Body of pancreas (tissue), 4 donors: ENCODE measurements at regions not wholly inside any gene's neighbourhood (a gene's known extent, or its start where the extent isn't known, plus 50 kb on each side); places are given as distances from the start of the nearest gene placed in this dataset.

ENCODE experiments used
- CTCF ChIP-seq, 7 experiments: fragments of 450-650 bp in 4 of 7; fragments of 200-600 bp in 3 of 7; sonication (generic) in 3 of 7; IDR thresholded peaks; one replicate each; pipeline ENCODE4 v1.5.1; 2016 to 2019; ENCODE audit warnings: antibody characterized with exemption in 7 of 7
- POLR2A ChIP-seq, 3 donors: fragments of 450-650 bp; IDR thresholded peaks; one replicate each; pipeline ENCODE4 v1.6.1; 2016; ENCODE audit warnings: antibody characterized with exemption in 3 of 3, mild to moderate bottlenecking in 2 of 3

DNA sequence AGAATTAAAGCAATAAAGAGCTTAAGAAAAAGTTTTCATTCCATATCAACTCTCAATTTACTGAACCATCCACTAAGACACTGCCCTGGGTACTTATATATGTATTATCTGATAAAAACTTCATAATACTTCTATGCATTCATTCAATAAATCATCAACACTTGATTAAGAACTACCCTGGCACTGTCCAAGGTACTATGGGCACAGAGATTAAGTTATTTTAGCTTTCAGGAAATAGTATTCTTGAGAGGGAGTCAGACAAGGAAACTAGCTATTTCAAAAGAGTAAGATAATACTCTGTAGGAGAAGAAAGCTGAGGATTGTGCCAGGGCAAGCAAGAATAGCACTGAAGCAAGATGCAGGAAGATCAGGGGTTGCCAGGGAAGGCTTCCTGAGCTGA lies 640.8 kb downstream of the FAM181B start:
- TF ChIP-seq CTCF (IDR thresholded peaks at IDR 0.05) (no peak), POLR2A (IDR thresholded peaks at IDR 0.05) (no peak)
